SK-N-SH (cell line): ENCODE measurements at regions not wholly inside any gene's neighbourhood (a gene's known extent, or its start where the extent isn't known, plus 50 kb on each side); places are given as distances from the start of the nearest gene placed in this dataset.

ENCODE experiments used
- CTCF ChIA-PET: fragments of 300-600, 350-600 bp; formaldehyde crosslinking; extraction: SDS; loops from one replicate; lab custom pipeline; 2021; lab: Yijun Ruan, JAX
- POLR2A ChIA-PET: fragments of 350-600 bp; sonication (Branson Sonifier 250); formaldehyde crosslinking; extraction: SDS; loops from one replicate; lab custom pipeline; 2020; ENCODE audit warnings: antibody characterized with exemption, inconsistent platforms; lab: Yijun Ruan, JAX
- DNase-seq: peaks from one replicate; pipeline ENCODE4 v3.0.0; 2012
- H2AFZ ChIP-seq: fragments of 200-600 bp; sonication (generic); 2 replicates; pipeline ENCODE4 v1.8.1; 2016; ENCODE audit warnings: antibody characterized with exemption, mild to moderate bottlenecking, low read depth
- H3F3A ChIP-seq: fragments of 200-600 bp; sonication (generic); replicated peaks from 2 replicates; pipeline ENCODE3; 2016; ENCODE audit warnings: antibody characterized with exemption, mild to moderate bottlenecking; ENCODE audit not compliant: insufficient read depth
- H3K27ac ChIP-seq, 2 experiments: fragments of 200-500 bp in 1 of 2; fragments of 200-600 bp in 1 of 2; sonication (Bioruptor generic) in 1 of 2; sonication (generic), shearing (Covaris generic) in 1 of 2; 2 replicates each; pipeline versions ENCODE4 v1.5.1 to v1.6.1; 2014 to 2016; ENCODE audit warnings: low read depth in 2 of 2, inconsistent platforms in 1 of 2, low read length in 1 of 2, mild to moderate bottlenecking in 1 of 2, mixed read lengths in 1 of 2
- H3K27me3 ChIP-seq: fragments of 200-600 bp; sonication (generic), shearing (Covaris generic); 2 replicates; pipeline ENCODE4 v1.6.1; 2016; ENCODE audit warnings: mixed run types; ENCODE audit not compliant: insufficient read depth
- H3K36me3 ChIP-seq, 2 experiments: fragments of 200-500 bp in 1 of 2; fragments of 200-600 bp in 1 of 2; sonication (Bioruptor generic) in 1 of 2; sonication (generic) in 1 of 2; replicated peaks in 1 of 2; 2 replicates each; pipeline versions ENCODE3 to v1.5.1; 2014 to 2016; ENCODE audit warnings: low read length in 1 of 2, mild to moderate bottlenecking in 1 of 2; ENCODE audit not compliant: insufficient read depth in 2 of 2, control insufficient read depth in 1 of 2
- H3K4me1 ChIP-seq, 2 experiments: fragments of 200-500 bp in 1 of 2; fragments of 200-600 bp in 1 of 2; sonication (Bioruptor generic) in 1 of 2; sonication (generic), shearing (Covaris generic) in 1 of 2; 2 replicates each; pipeline versions ENCODE4 v1.5.1 to v1.6.1; 2014 to 2016; ENCODE audit warnings: low read depth in 1 of 2, low read length in 1 of 2, mixed run types in 1 of 2; ENCODE audit not compliant: insufficient read depth in 2 of 2, control insufficient read depth in 1 of 2
- H3K4me2 ChIP-seq: fragments of 200-600 bp; sonication (generic), shearing (Covaris generic); 2 replicates; pipeline ENCODE4 v1.6.1; 2017; ENCODE audit warnings: mixed run types
- H3K4me3 ChIP-seq, 2 experiments: fragments of 200-500 bp in 1 of 2; fragments of 200-600 bp in 1 of 2; sonication (Bioruptor generic) in 1 of 2; sonication (generic), shearing (Covaris generic) in 1 of 2; 2 replicates each; pipeline versions ENCODE4 v1.5.1 to v1.8.1; 2014 to 2016; ENCODE audit warnings: low read depth in 2 of 2, inconsistent platforms in 1 of 2, low read length in 1 of 2, mild to moderate bottlenecking in 1 of 2, mixed read lengths in 1 of 2, moderate library complexity in 1 of 2
- H3K79me2 ChIP-seq: fragments of 200-600 bp; sonication (generic); 2 replicates; pipeline ENCODE4 v1.8.1; 2017; ENCODE audit warnings: mild to moderate bottlenecking; ENCODE audit not compliant: insufficient read depth
- H3K9ac ChIP-seq: fragments of 200-600 bp; sonication (generic); 2 replicates; pipeline ENCODE4 v1.6.1; 2017; ENCODE audit warnings: mixed run types
- H3K9me2 ChIP-seq: fragments of 200-600 bp; sonication (generic); 2 replicates; pipeline ENCODE4 v1.6.1; 2017; ENCODE audit warnings: mixed run types
- H3K9me3 ChIP-seq: fragments of 200-600 bp; sonication (generic); 2 replicates; pipeline ENCODE4 v1.6.1; 2017; ENCODE audit warnings: mixed run types, mild to moderate bottlenecking, moderate library complexity
- H4K20me1 ChIP-seq: fragments of 200-600 bp; sonication (generic); 2 replicates; pipeline ENCODE4 v1.6.1; 2017; ENCODE audit warnings: mild to moderate bottlenecking, mixed run types; ENCODE audit not compliant: insufficient read depth
- CHD2 ChIP-seq: fragments of 150-350 bp; IDR thresholded peaks from 2 replicates; pipeline ENCODE4 v1.6.1; 2018; ENCODE audit warnings: low read length; ENCODE audit not compliant: partially characterized antibody
- ELF1 ChIP-seq: IDR thresholded peaks from 2 replicates; pipeline ENCODE4 v1.4.0; 2012
- FOSL2 ChIP-seq: IDR thresholded peaks from 2 replicates; pipeline ENCODE4 v1.4.0; 2012; ENCODE audit warnings: low read depth, mild to moderate bottlenecking, moderate library complexity, borderline replicate concordance
- FOXJ3 ChIP-seq: sonication (generic); formaldehyde crosslinking; IDR thresholded peaks from 2 replicates; pipeline ENCODE4 v1.5.1; 2020; ENCODE audit warnings: mild to moderate bottlenecking, missing genetic modification reagents
- FOXM1 ChIP-seq: IDR thresholded peaks from 2 replicates; pipeline ENCODE4 v1.4.0; 2012; ENCODE audit warnings: low read depth, mild to moderate bottlenecking
- GATA2 ChIP-seq: sonication (generic); formaldehyde crosslinking; IDR thresholded peaks from 2 replicates; pipeline ENCODE4 v1.5.0; 2020; ENCODE audit warnings: mild to moderate bottlenecking, missing genetic modification reagents
- MEF2A ChIP-seq: IDR thresholded peaks from 2 replicates; pipeline ENCODE4 v1.4.0; 2012; ENCODE audit warnings: low read depth, borderline replicate concordance
- NRF1 ChIP-seq: IDR thresholded peaks from 2 replicates; pipeline ENCODE4 v1.6.1; 2012; ENCODE audit warnings: low read depth, mild to moderate bottlenecking, low read length
- RAD21 ChIP-seq: IDR thresholded peaks from 2 replicates; pipeline ENCODE4 v1.6.1; 2012; ENCODE audit warnings: mild to moderate bottlenecking, low read length
- RCOR1 ChIP-seq: fragments of 150-350 bp; IDR thresholded peaks from 2 replicates; pipeline ENCODE4 v1.6.1; 2017; ENCODE audit warnings: antibody characterized with exemption, low read length
- TAF1 ChIP-seq: IDR thresholded peaks from 2 replicates; pipeline ENCODE4 v1.6.1; 2012; ENCODE audit warnings: low read depth, mild to moderate bottlenecking, low read length, moderate library complexity, borderline replicate concordance
- WGBS: methylation state at CpG from one replicate; pipeline ENCODE4 v1.1.6; 2017; ENCODE audit warnings: low lambda C conversion rate; 5-methylcytosine and 5-hydroxymethylcytosine counted together
- TF ChIP-seq, protein P1 (sequence below): fragments of 150-350 bp; IDR thresholded peaks from 2 replicates; pipeline ENCODE4 v1.6.1; 2016; ENCODE audit warnings: mild to moderate bottlenecking, low read depth, low read length
- TF ChIP-seq, protein P2 (sequence below): IDR thresholded peaks from 2 replicates; pipeline ENCODE4 v1.4.0; 2012; ENCODE audit warnings: low read depth
- TF ChIP-seq, protein P3 (sequence below): fragments of 200-600 bp; sonication (generic); IDR thresholded peaks from 2 replicates; pipeline ENCODE4 v1.6.1; 2017; ENCODE audit warnings: antibody characterized with exemption, mild to moderate bottlenecking, moderate library complexity

DNA sequence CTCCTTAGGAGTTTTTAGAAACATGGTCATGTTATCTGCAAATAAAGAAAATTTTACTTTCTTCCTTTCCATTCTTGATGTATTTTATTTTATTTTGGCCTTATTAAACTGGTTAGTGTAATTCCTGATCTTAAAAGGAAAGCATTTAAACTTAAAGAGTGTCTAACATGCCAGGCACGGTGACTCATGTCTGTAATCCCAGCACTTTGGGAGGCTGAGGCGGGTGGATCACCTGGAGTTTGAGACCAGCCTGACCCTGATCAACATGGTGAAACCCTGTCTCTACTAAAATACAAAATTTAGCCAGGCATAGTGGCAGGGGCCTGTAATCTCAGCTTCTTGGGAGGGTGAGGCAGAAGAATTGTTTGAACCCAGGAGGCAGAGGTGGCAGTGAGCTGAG lies 281.3 kb downstream of the PTTG2 start:
- H3K9me3 ChIP-seq, result no peaks in the 10 kb centered on the region
- no peaks in the 10 kb centered on the region for H3K36me3 ChIP-seq
- H3K4me2 ChIP-seq, result no peak overlapping the region
- no peaks in the 10 kb centered on the region for H3K79me2 ChIP-seq
- H3K9ac ChIP-seq, result no peak overlapping the region
- CTCF ChIA-PET, result no interaction called here
- TF ChIP-seq RAD21 (no peak), MEF2A (no peak), FOSL2 (no peak), ELF1 (no peak)
- TF ChIP-seq, all 33 proteins: peak for 0
- no peaks in the 10 kb centered on the region for H4K20me1 ChIP-seq
- WGBS, result 64% methylated on average over 2 of the region's 2 CpGs
- H3F3A ChIP-seq, result no peaks in the 10 kb centered on the region
- no peak overlapping the region for H3K27ac ChIP-seq
- H3K9me2 ChIP-seq, result no peaks in the 10 kb centered on the region
- H3K27me3 ChIP-seq, result no peaks in the 10 kb centered on the region
- DNase-seq, result no peak
- POLR2A ChIA-PET, result no interaction called here
- no peak overlapping the region for H2AFZ ChIP-seq
- no peak overlapping the region for H3K4me3 ChIP-seq
- peaks cover 0 to 2% of the 10 kb centered on the region in 2 experiments; a peak in 1 of 4 replicates for H3K4me1 ChIP-seq

DNA sequence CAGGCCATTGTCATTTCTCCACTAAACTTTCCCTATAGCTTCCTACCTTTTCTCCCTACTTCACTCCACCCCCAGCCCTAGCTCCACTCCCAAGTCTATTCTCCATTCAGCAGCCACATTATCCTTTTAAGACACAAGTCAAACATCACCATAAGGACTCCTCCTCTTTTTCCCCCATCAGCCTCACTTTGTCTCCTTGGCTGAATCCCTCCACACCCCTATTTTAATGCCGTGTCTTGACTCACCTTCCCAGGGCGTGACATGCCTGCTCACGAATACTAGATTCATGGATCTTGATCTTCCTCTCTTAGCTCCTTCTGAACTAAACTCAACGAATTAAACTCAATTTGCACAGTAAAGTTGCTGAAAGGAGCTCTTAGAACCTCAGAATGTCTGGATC lies 281.9 kb downstream of the PTTG2 start:
- no peaks in the 10 kb centered on the region for H3K79me2 ChIP-seq
- no peaks in the 10 kb centered on the region for H3K9me2 ChIP-seq
- 60% methylated on average over 4 of the region's 4 CpGs for WGBS
- TF ChIP-seq NRF1 (no peak), CHD2 (no peak), FOXM1 (no peak), RCOR1 (no peak), ELF1 (no peak), GATA2 (CRISPR knock-in tag) (no peak)
- TF ChIP-seq, protein P1, sequence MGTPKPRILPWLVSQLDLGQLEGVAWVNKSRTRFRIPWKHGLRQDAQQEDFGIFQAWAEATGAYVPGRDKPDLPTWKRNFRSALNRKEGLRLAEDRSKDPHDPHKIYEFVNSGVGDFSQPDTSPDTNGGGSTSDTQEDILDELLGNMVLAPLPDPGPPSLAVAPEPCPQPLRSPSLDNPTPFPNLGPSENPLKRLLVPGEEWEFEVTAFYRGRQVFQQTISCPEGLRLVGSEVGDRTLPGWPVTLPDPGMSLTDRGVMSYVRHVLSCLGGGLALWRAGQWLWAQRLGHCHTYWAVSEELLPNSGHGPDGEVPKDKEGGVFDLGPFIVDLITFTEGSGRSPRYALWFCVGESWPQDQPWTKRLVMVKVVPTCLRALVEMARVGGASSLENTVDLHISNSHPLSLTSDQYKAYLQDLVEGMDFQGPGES, result no peak
- H3K4me1 ChIP-seq, result peaks cover 0 to 2% of the 10 kb centered on the region in 2 experiments; a peak in 1 of 4 replicates
- H3K4me2 ChIP-seq, result no peak overlapping the region
- no peaks in the 10 kb centered on the region for H3K27me3 ChIP-seq
- no peak overlapping the region for H3K4me3 ChIP-seq
- H3K36me3 ChIP-seq, result no peaks in the 10 kb centered on the region
- POLR2A ChIA-PET, result no interaction called here
- DNase-seq, result no peak
- no peak overlapping the region for H2AFZ ChIP-seq
- H3K27ac ChIP-seq, result no peak overlapping the region
- H4K20me1 ChIP-seq, result no peaks in the 10 kb centered on the region
- CTCF ChIA-PET, result no interaction called here
- H3F3A ChIP-seq, result no peaks in the 10 kb centered on the region
- no peak overlapping the region for H3K9ac ChIP-seq
- H3K9me3 ChIP-seq, result no peaks in the 10 kb centered on the region

DNA sequence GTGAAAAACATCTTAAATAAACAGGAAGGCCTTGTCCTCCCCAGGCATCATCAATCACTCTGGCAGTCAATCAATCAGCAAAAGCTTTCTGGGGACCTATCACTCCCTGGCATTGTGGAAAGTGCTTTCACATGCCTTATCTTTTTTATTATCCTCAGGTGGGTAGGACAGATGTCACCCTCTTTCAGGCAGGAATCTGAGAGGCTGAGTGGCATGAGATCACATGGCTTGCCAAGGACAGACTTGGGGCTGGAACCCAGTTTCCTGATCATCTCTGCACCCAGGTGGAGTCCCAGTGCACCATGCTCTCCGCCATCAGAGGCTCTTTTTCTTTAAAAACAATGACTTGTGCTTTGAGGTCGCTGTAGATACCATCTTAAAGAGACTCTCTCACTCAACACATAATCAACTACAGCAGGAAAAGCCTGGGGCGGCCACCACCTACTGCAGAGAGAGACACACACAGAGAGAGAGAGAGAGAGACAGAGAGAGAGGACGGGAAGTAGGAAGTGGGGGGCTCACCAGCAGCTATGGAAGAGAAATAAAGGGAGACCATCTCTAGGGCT lies 282.7 kb downstream of the PTTG2 start:
- H3K4me2 ChIP-seq, result no peak overlapping the region
- no peak overlapping the region for H3K4me3 ChIP-seq
- no peaks in the 10 kb centered on the region for H3K27me3 ChIP-seq
- H4K20me1 ChIP-seq, result no peaks in the 10 kb centered on the region
- H3K9me3 ChIP-seq, result no peaks in the 10 kb centered on the region
- DNase-seq, result no peak
- TF ChIP-seq TAF1, result no peak
- TF ChIP-seq, protein P2, sequence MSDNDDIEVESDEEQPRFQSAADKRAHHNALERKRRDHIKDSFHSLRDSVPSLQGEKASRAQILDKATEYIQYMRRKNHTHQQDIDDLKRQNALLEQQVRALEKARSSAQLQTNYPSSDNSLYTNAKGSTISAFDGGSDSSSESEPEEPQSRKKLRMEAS, result no peak
- TF ChIP-seq, protein P3, sequence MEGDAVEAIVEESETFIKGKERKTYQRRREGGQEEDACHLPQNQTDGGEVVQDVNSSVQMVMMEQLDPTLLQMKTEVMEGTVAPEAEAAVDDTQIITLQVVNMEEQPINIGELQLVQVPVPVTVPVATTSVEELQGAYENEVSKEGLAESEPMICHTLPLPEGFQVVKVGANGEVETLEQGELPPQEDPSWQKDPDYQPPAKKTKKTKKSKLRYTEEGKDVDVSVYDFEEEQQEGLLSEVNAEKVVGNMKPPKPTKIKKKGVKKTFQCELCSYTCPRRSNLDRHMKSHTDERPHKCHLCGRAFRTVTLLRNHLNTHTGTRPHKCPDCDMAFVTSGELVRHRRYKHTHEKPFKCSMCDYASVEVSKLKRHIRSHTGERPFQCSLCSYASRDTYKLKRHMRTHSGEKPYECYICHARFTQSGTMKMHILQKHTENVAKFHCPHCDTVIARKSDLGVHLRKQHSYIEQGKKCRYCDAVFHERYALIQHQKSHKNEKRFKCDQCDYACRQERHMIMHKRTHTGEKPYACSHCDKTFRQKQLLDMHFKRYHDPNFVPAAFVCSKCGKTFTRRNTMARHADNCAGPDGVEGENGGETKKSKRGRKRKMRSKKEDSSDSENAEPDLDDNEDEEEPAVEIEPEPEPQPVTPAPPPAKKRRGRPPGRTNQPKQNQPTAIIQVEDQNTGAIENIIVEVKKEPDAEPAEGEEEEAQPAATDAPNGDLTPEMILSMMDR, result no peak
- no peak for TF ChIP-seq FOXJ3 (CRISPR knock-in tag)
- no peak for TF ChIP-seq FOXM1
- peaks cover 0 to 2% of the 10 kb centered on the region in 2 experiments; a peak in 1 of 4 replicates for H3K4me1 ChIP-seq
- no peak overlapping the region for H2AFZ ChIP-seq
- POLR2A ChIA-PET, result no interaction called here
- H3K9me2 ChIP-seq, result no peaks in the 10 kb centered on the region
- no peaks in the 10 kb centered on the region for H3F3A ChIP-seq
- no peak overlapping the region for H3K9ac ChIP-seq
- H3K27ac ChIP-seq, result no peak overlapping the region
- CTCF ChIA-PET, result no interaction called here
- 48% methylated on average over 4 of the region's 4 CpGs for WGBS
- H3K79me2 ChIP-seq, result no peaks in the 10 kb centered on the region
- H3K36me3 ChIP-seq, result no peaks in the 10 kb centered on the region
